ENCODE measurements at regions not wholly inside any gene's neighbourhood (a gene's known extent, or its start where the extent isn't known, plus 50 kb on each side); places are given as distances from the start of the nearest gene placed in this dataset.

DNA sequence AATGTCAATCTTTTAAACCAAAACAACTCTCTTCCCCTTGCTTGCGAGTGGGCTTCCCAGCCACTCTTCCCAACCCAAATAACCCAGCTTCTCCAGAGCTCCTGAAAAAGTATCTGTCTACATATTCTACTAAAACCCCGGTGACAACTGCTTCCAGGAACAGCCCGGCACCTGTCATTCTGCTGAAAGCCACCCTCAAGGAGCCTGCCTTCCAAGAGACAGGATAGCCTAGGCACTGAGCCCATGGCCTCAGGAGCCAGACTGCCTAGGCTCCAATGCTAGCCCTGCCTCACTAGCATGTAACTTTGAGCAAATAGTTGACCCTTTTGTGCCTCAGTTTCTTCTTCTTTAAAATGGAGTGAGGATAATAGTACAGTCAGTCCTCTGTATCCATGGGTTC is 459.8 kb downstream of the SOX6 start:
- TF ChIP-seq POLR2AphosphoS5 (IDR thresholded peaks at IDR 0.05; ENCODE audit: low read depth, low read length) (no peak), TAF1 (IDR thresholded peaks at IDR 0.05; ENCODE audit: borderline replicate concordance, insufficient read depth, low read length) (no peak), FOXP2 (optimal IDR thresholded peaks at IDR 0.05; ENCODE audit: borderline replicate concordance, extremely low read depth, extremely low read length, insufficient read depth) (no peak), SIN3A (IDR thresholded peaks at IDR 0.05; ENCODE audit: borderline replicate concordance, insufficient read depth, low read length) (no peak), REST (IDR thresholded peaks at IDR 0.05; ENCODE audit: insufficient read depth in 1 of 2, low read depth in 2 of 2, low read length in 2 of 2) (no peak)

DNA sequence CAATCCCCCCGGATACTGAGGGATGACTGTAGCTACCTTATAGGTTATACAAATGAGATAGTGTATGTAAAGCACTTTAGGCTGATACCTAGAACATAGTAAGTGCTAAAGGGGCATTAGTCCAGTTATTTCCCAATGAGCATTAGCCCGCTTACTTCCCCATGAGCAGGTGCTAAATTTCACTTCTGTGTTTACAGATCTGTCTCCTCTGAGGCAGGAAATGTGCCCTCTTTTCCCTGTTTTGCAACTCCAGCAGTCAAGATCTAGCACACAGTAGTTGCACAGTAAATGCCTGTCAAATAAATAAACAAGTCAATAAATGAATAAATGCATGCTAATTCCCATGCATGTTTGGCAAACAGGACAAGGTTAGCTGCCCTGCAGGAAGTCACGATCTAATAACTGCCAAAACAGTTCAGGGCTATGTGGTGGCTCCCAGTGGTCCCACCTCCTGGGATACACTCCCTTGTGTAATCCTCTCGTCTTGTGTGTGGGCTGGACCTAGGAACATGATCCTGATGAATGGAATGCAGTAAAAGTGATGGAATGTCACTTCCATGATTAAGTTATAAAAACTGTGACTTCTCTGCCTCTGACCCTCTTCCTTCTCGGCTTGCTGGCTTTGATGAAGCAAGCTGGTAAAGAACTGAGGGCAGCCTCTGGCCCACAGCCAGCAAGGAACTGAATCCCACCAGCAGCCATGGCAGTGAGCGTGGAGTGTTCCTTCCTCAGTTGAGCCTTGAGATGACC is 459.0 kb downstream of the SOX6 start:
- TF ChIP-seq REST (IDR thresholded peaks at IDR 0.05; ENCODE audit: insufficient read depth in 1 of 2, low read depth in 2 of 2, low read length in 2 of 2) (no peak), FOXP2 (optimal IDR thresholded peaks at IDR 0.05; ENCODE audit: borderline replicate concordance, extremely low read depth, extremely low read length, insufficient read depth) (no peak), TAF1 (IDR thresholded peaks at IDR 0.05; ENCODE audit: borderline replicate concordance, insufficient read depth, low read length) (no peak), SIN3A (IDR thresholded peaks at IDR 0.05; ENCODE audit: borderline replicate concordance, insufficient read depth, low read length) (no peak), POLR2AphosphoS5 (IDR thresholded peaks at IDR 0.05; ENCODE audit: low read depth, low read length) (no peak)

- TF ChIP-seq SIN3A (IDR thresholded peaks at IDR 0.05; ENCODE audit: borderline replicate concordance, insufficient read depth, low read length) (no peak), TAF1 (IDR thresholded peaks at IDR 0.05; ENCODE audit: borderline replicate concordance, insufficient read depth, low read length) (no peak), FOXP2 (optimal IDR thresholded peaks at IDR 0.05; ENCODE audit: borderline replicate concordance, extremely low read depth, extremely low read length, insufficient read depth) (no peak), POLR2AphosphoS5 (IDR thresholded peaks at IDR 0.05; ENCODE audit: low read depth, low read length) (no peak), REST (IDR thresholded peaks at IDR 0.05; ENCODE audit: insufficient read depth in 1 of 2, low read depth in 2 of 2, low read length in 2 of 2) (no peak)
These were observed 455.3 kb downstream of the SOX6 start for GRCh38 chr11:15901054-15901453.

DNA sequence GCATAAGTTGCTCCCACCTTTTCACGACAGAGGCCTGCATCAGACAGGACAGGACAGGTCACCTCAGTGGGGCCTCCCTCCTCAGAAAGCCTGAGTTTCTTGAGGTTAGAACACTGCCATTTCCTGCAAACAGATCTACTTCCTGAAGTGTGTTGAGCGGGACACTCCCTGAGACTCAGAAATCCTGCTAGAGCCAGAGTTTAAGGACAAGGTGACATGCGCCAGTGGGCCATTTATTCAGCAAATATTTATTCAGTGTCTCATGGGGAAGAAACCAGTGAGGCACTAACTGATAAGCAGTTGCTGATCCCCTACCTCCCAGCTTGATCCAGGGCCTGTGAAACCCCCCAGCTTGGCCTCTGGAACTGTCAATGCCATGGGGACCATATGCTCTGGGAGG is 454.6 kb downstream of the SOX6 start:
- TF ChIP-seq FOXP2 (optimal IDR thresholded peaks at IDR 0.05; ENCODE audit: borderline replicate concordance, extremely low read depth, extremely low read length, insufficient read depth) = no peak
- TF ChIP-seq REST (IDR thresholded peaks at IDR 0.05; ENCODE audit: insufficient read depth in 1 of 2, low read depth in 2 of 2, low read length in 2 of 2) = no peak
- no peak for TF ChIP-seq SIN3A (IDR thresholded peaks at IDR 0.05; ENCODE audit: borderline replicate concordance, insufficient read depth, low read length)
- TF ChIP-seq POLR2AphosphoS5 (IDR thresholded peaks at IDR 0.05; ENCODE audit: low read depth, low read length) = no peak
- TF ChIP-seq TAF1 (IDR thresholded peaks at IDR 0.05; ENCODE audit: borderline replicate concordance, insufficient read depth, low read length) = no peak
